ENCODE measurements at regions not wholly inside any gene's neighbourhood (a gene's known extent, or its start where the extent isn't known, plus 50 kb on each side); places are given as distances from the start of the nearest gene placed in this dataset.

DNA sequence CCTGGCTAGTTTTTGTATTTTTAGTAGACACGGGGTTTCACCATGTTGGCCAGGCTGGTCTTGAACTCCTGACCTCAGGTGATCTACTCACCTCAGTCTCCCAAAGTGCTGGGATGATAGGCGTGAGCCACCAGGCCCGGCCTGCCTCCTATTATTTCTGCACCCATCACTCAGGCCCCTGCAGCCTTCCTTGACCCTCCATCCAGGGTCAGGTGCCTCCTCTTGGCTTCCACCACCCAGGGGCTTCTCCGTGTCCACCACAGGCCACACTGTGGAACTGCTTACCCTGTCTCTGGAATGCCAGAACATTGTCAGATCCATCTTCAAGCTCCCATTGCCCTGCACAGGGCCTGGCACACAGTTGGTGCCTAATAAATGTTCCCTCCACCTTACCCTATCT is 75.4 kb upstream of the RTL6 start:
- peaks cover 2 to 11% of the 10 kb centered on the region in 2 donors for H3K4me1 ChIP-seq (ENCODE audit: control insufficient read depth in 1 of 2, low read depth in 2 of 2)
- ATAC-seq (ENCODE audit: insufficient number of reproducible peaks, low FRiP score, low read depth), result no peak
- H3K36me3 ChIP-seq, result no peaks in the 10 kb centered on the region
- H3K9me3 ChIP-seq, result no peaks in the 10 kb centered on the region
- DNase-seq (ENCODE audit: low spot score), result no peak
- TF ChIP-seq, protein P1, sequence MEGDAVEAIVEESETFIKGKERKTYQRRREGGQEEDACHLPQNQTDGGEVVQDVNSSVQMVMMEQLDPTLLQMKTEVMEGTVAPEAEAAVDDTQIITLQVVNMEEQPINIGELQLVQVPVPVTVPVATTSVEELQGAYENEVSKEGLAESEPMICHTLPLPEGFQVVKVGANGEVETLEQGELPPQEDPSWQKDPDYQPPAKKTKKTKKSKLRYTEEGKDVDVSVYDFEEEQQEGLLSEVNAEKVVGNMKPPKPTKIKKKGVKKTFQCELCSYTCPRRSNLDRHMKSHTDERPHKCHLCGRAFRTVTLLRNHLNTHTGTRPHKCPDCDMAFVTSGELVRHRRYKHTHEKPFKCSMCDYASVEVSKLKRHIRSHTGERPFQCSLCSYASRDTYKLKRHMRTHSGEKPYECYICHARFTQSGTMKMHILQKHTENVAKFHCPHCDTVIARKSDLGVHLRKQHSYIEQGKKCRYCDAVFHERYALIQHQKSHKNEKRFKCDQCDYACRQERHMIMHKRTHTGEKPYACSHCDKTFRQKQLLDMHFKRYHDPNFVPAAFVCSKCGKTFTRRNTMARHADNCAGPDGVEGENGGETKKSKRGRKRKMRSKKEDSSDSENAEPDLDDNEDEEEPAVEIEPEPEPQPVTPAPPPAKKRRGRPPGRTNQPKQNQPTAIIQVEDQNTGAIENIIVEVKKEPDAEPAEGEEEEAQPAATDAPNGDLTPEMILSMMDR (IDR thresholded peaks at IDR 0.05), result no peak
- H3K27me3 ChIP-seq (replicated peaks; ENCODE audit: insufficient read depth), result no peaks in the 10 kb centered on the region
- H3K27ac ChIP-seq, result no peak overlapping the region
- no peak overlapping the region for H3K4me3 ChIP-seq

DNA sequence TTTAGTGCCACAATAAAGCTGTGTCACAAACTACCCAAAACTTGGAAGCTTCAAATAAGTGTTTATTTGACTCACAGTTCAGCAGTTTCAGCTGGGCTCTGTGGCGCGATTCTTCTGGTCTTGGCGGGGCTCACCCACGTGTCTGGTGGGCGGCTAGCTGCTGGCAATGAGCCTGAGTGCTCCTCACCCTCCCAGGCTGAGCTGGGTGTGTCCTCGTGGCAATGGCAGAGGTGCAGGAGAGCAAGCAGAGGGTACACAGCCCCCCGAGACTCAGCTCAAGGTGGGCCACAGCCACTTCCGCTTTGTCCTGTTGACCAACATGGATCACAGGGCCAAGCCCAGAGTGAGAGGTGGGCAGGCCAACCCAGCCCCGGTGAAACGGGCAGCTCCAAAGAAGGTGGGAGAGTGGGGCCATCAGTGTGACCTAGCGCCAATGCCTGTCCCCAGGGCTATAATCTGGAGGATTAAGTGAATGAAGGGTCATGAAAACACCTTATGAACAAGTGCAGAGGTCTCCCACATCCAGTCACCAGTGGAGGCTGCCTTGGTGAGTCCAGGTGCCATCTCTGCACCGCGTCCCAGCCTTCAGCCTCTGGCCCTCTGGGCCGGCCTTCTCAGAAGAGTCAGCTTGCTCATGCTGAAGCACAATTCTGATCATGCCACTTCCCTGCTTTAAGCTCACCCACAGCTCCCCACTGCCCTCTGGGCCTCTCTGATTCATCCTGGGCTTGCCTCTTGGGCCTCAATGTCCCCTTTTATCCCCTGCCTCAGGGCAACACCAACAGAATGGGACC is 74.6 kb upstream of the RTL6 start:
- DNase-seq (ENCODE audit: low spot score) (no peak), ATAC-seq (ENCODE audit: insufficient number of reproducible peaks, low FRiP score, low read depth) (no peak)
- no peak overlapping the region for H3K27ac ChIP-seq
- H3K36me3 ChIP-seq, result no peaks in the 10 kb centered on the region
- H3K4me3 ChIP-seq, result no peak overlapping the region
- TF ChIP-seq, protein P1 (IDR thresholded peaks at IDR 0.05), result no peak
- peaks cover 2 to 11% of the 10 kb centered on the region in 2 donors for H3K4me1 ChIP-seq (ENCODE audit: control insufficient read depth in 1 of 2, low read depth in 2 of 2)
- no peaks in the 10 kb centered on the region for H3K9me3 ChIP-seq
- no peaks in the 10 kb centered on the region for H3K27me3 ChIP-seq (replicated peaks; ENCODE audit: insufficient read depth)

DNA sequence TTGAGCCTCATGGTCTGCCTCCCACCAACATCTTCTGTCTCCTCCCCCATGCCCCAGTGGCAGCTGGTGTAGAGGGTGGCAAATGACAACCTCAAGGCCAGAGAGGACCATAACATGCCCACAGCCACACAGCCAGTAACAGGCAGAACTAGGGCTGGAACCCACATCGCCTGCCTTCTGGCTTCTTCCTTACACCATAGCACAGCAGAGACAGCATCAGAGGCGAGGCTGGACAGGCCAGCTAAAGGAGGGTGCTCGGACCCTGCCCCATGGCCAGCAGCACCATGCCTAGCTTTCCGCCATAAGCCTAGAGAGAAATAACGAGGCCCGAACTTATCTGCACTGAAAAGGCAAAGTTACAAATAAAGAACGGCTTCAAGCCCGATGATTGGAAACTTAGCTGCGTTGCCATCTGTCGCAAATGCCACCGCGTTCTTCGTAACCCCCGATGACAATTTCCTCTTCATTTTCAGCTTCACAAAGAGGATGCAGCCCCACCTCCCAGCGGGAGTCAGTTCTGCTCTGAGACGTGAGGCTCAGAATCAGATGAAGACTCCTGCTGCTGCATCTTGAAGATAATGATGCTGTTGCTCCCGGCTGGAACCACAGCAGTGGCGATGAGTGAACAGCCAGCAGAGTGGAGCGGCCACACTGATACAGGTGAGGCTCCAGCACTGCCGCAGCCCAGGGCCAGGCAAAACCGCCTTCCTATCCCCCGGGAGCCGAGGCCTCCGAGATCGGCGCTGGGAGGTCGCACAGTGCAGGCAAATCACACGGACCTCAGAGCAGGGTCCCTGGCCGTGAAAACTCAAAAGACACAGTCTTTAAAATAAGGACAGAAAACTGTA is 73.8 kb upstream of the RTL6 start:
- Histone ChIP-seq H3K27ac (no peak overlapping the region), H3K4me3 (no peak overlapping the region), H3K27me3 (replicated peaks; ENCODE audit: insufficient read depth) (no peaks in the 10 kb centered on the region), H3K9me3 (no peaks in the 10 kb centered on the region), H3K4me1 (ENCODE audit: control insufficient read depth in 1 of 2, low read depth in 2 of 2) (peaks cover 2 to 11% of the 10 kb centered on the region in 2 donors), H3K36me3 (no peaks in the 10 kb centered on the region)
- DNase-seq (ENCODE audit: low spot score) (no peak), ATAC-seq (ENCODE audit: insufficient number of reproducible peaks, low FRiP score, low read depth) (no peak)
- TF ChIP-seq, protein P1 (IDR thresholded peaks at IDR 0.05), result no peak

DNA sequence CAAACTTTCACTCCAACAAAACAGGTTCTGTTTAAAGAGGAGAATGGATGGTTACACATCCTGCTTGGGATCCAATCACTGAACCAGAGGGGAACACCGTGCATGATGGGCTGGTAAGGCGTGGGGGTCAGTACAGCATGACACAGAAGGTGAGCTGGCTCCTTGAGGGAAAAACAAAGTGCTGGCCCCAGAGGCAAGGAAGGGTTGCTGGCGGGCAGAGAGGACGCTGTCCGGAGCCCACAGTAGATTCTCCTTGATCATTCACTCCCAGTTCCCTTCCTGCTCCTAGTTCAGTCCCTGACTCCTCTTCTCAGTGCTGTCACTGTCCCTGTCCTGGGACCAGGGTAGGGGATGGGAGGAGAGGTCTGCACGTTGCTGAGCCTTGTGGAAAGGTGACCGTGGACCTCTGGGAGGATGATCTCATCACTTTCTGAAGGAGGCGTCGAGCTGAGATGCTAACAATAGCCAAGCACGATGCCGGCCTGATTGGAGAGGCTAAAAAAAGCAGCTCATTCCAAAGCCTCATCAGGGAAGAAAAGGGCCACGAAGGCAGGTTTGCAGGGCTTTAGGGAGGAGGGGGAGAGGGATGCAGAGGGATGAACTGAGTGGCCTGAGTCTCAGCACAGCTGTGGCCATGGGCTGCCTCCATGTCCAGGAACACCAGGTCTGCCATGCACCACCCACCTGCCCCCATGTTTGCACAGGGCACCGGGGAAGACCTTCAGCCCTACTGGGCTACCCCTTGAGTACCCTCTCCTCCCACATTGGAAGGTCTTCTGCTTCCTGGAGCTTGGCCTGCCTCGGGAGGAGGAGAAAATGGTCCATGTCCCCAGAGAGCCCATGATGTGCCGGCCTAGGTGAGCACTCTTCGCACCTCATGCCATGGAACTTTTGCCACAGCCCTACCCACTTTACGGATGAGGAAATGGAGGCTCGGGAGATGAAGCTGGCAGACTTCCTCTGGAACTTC is 72.7 kb upstream of the RTL6 start:
- Histone ChIP-seq H3K27ac (no peak overlapping the region), H3K4me3 (no peak overlapping the region), H3K27me3 (replicated peaks; ENCODE audit: insufficient read depth) (no peaks in the 10 kb centered on the region), H3K9me3 (no peaks in the 10 kb centered on the region), H3K36me3 (no peaks in the 10 kb centered on the region), H3K4me1 (ENCODE audit: control insufficient read depth in 1 of 2, low read depth in 2 of 2) (peaks cover 2 to 11% of the 10 kb centered on the region in 2 donors)
- DNase-seq (ENCODE audit: low spot score), result no peak
- no peak for ATAC-seq (ENCODE audit: insufficient number of reproducible peaks, low FRiP score, low read depth)
- TF ChIP-seq, protein P1 (IDR thresholded peaks at IDR 0.05), result no peak
